Breast epithelium (tissue), 4 donors: ENCODE measurements at regions not wholly inside any gene's neighbourhood (a gene's known extent, or its start where the extent isn't known, plus 50 kb on each side); places are given as distances from the start of the nearest gene placed in this dataset.

Source experiments
- DNase-seq, 2 donors: peaks; one replicate each; pipeline ENCODE4 v3.0.0-alpha.2; 2019; ENCODE audit warnings: low spot score in 2 of 2
- H3K27ac ChIP-seq, 2 donors: fragments of 200-600 bp; sonication (generic) in 1 of 2; one replicate each; pipeline ENCODE4 v1.5.1; 2016 to 2019; ENCODE audit warnings: mild to moderate bottlenecking in 1 of 2
- H3K27me3 ChIP-seq, 2 donors: fragments of 200-600 bp; sonication (generic) in 1 of 2; one replicate each; pipeline versions ENCODE4 v1.5.1 to v1.6.0; 2017 to 2019; ENCODE audit warnings: control low read depth in 1 of 2, mild to moderate bottlenecking in 1 of 2
- H3K36me3 ChIP-seq: fragments of 200-600 bp; one replicate; pipeline ENCODE4 v1.5.1; 2019
- H3K4me1 ChIP-seq, 2 donors: fragments of 200-600 bp; sonication (generic); one replicate each; pipeline ENCODE4 v1.5.1; 2016 to 2019; ENCODE audit warnings: control low read depth in 1 of 2
- H3K4me3 ChIP-seq, 3 donors: fragments of 200-600 bp; sonication (generic); 1 replicate in 2 of 3; 2 replicates in 1 of 3; pipeline ENCODE4 v1.5.1; 2016 to 2019; ENCODE audit warnings: mild to moderate bottlenecking in 3 of 3, moderate library complexity in 2 of 3
- H3K9me3 ChIP-seq, 2 donors: fragments of 200-600 bp; sonication (generic) in 1 of 2; one replicate each; pipeline ENCODE4 v1.5.1; 2016 to 2019; ENCODE audit warnings: control low read depth in 1 of 2
- CTCF ChIP-seq, 3 donors: fragments of 450-650 bp; IDR thresholded peaks; one replicate each; pipeline ENCODE4 v1.5.1; 2016 to 2017; ENCODE audit warnings: antibody characterized with exemption in 3 of 3, mild to moderate bottlenecking in 3 of 3, moderate library complexity in 3 of 3
- POLR2A ChIP-seq: fragments of 450-650 bp; IDR thresholded peaks from one replicate; pipeline ENCODE4 v1.6.1; 2016; ENCODE audit warnings: antibody characterized with exemption, mild to moderate bottlenecking, moderate library complexity
- POLR2AphosphoS5 ChIP-seq, 3 donors: sonication (generic); formaldehyde crosslinking; IDR thresholded peaks; one replicate each; pipeline ENCODE4 v1.6.1; 2017; ENCODE audit warnings: antibody characterized with exemption in 3 of 3
- intact Hi-C: fragments of 100-400 bp; cut with DNase I; formaldehyde crosslinking; loops from one replicate; pipeline ENCODE4 v1.15.1; 2023; ENCODE audit warnings: low total_unique reads

- Histone ChIP-seq H3K4me3 (no peak overlapping the region), H3K27me3 (no peaks in the 10 kb centered on the region), H3K27ac (no peak overlapping the region), H3K36me3 (no peaks in the 10 kb centered on the region), H3K9me3 (no peaks in the 10 kb centered on the region), H3K4me1 (no peaks in the 10 kb centered on the region)
- TF ChIP-seq POLR2AphosphoS5 (IDR thresholded peaks at IDR 0.05) (no peak), POLR2A (no peak), CTCF (IDR thresholded peaks at IDR 0.05) (no peak)
- no peak for DNase-seq
- intact Hi-C loops: no loop called here
Measured at GRCh38 chr10:53325066-53325465, 552.5 kb upstream of the MBL2 start.

- H3K27ac ChIP-seq: no peak overlapping the region
- no peak overlapping the region for H3K4me3 ChIP-seq
- no peaks in the 10 kb centered on the region for H3K9me3 ChIP-seq
- DNase-seq: no peak
- H3K27me3 ChIP-seq: no peaks in the 10 kb centered on the region
- TF ChIP-seq POLR2AphosphoS5 (IDR thresholded peaks at IDR 0.05): no peak
- TF ChIP-seq POLR2A: no peak
- no peak for TF ChIP-seq CTCF (IDR thresholded peaks at IDR 0.05)
- no peaks in the 10 kb centered on the region for H3K4me1 ChIP-seq
- intact Hi-C loops: no loop called here
- H3K36me3 ChIP-seq: no peaks in the 10 kb centered on the region
Measured at GRCh38 chr10:53315709-53316108, 543.1 kb upstream of the MBL2 start.

- H3K4me1 ChIP-seq: no peaks in the 10 kb centered on the region
- no peak for DNase-seq
Measured at GRCh38 chr10:53314876-53315275, 542.3 kb upstream of the MBL2 start.

GRCh38 chr10:53298443-53298842 lies 525.9 kb upstream of the MBL2 start:
- no peaks in the 10 kb centered on the region for H3K36me3 ChIP-seq
- H3K27ac ChIP-seq: no peak overlapping the region
- TF ChIP-seq CTCF (IDR thresholded peaks at IDR 0.05) (no peak), POLR2AphosphoS5 (IDR thresholded peaks at IDR 0.05) (no peak), POLR2A (no peak)
- DNase-seq: no peak
- intact Hi-C loops: no loop called here
- peaks cover 3 to 6% of the 10 kb centered on the region in 2 donors for H3K9me3 ChIP-seq
- no peaks in the 10 kb centered on the region for H3K27me3 ChIP-seq
- H3K4me1 ChIP-seq: no peaks in the 10 kb centered on the region
- H3K4me3 ChIP-seq: no peak overlapping the region

More at GRCh38 chr10:53314876-53315275, 542.3 kb upstream of the MBL2 start:
- no peaks in the 10 kb centered on the region for H3K9me3 ChIP-seq
- no peaks in the 10 kb centered on the region for H3K36me3 ChIP-seq
- TF ChIP-seq POLR2A (no peak), CTCF (IDR thresholded peaks at IDR 0.05) (no peak), POLR2AphosphoS5 (IDR thresholded peaks at IDR 0.05) (no peak)
- no peaks in the 10 kb centered on the region for H3K27me3 ChIP-seq
- no peak overlapping the region for H3K4me3 ChIP-seq
- intact Hi-C loops: no loop called here
- H3K27ac ChIP-seq: no peak overlapping the region

GRCh38 chr10:53284615-53285182 lies 512.1 kb upstream of the MBL2 start:
- Histone ChIP-seq H3K27me3 (no peaks in the 10 kb centered on the region), H3K9me3 (no peaks in the 10 kb centered on the region), H3K4me1 (no peaks in the 10 kb centered on the region), H3K36me3 (no peaks in the 10 kb centered on the region), H3K4me3 (no peak overlapping the region), H3K27ac (no peak overlapping the region)
- TF ChIP-seq POLR2AphosphoS5 (IDR thresholded peaks at IDR 0.05) (no peak), POLR2A (no peak), CTCF (IDR thresholded peaks at IDR 0.05) (no peak)
- intact Hi-C loops: no loop called here
- DNase-seq: no peak
